ENCODE measurements at regions not wholly inside any gene's neighbourhood (a gene's known extent, or its start where the extent isn't known, plus 50 kb on each side); places are given as distances from the start of the nearest gene placed in this dataset.

- no peak for TF ChIP-seq CTCF (IDR thresholded peaks at IDR 0.05; ENCODE audit: borderline replicate concordance, extremely low read depth, low read length, poor library complexity, severe bottlenecking)
- TF ChIP-seq EZH2 (IDR thresholded peaks at IDR 0.05; ENCODE audit: borderline replicate concordance, low read depth, low read length, severe bottlenecking): no peak
Measured at GRCh38 chr7:114790521-114790920, 131.4 kb upstream of the MDFIC start.

Data from DND-41 (cell line).